ENCODE measurements at regions not wholly inside any gene's neighbourhood (a gene's known extent, or its start where the extent isn't known, plus 50 kb on each side); places are given as distances from the start of the nearest gene placed in this dataset.

GRCh38 chr4:188682321-188682720 lies 543.1 kb downstream of the TRIML1 start:
- no peak for TF ChIP-seq POLR2AphosphoS5 (IDR thresholded peaks at IDR 0.05; ENCODE audit: low read depth, low read length)
- TF ChIP-seq POLR2A (IDR thresholded peaks at IDR 0.05; ENCODE audit: low read depth, low read length) = no peak
- TF ChIP-seq TAF1 (IDR thresholded peaks at IDR 0.05; ENCODE audit: borderline replicate concordance, low read depth, low read length) = no peak
- DNase-seq (ENCODE audit: insufficient read length) = no peak
- no peak for FAIRE-seq

- no peak for FAIRE-seq
- TF ChIP-seq POLR2AphosphoS5 (IDR thresholded peaks at IDR 0.05; ENCODE audit: low read depth, low read length) (no peak), TAF1 (IDR thresholded peaks at IDR 0.05; ENCODE audit: borderline replicate concordance, low read depth, low read length) (no peak), POLR2A (IDR thresholded peaks at IDR 0.05; ENCODE audit: low read depth, low read length) (no peak)
- no peak for DNase-seq (ENCODE audit: insufficient read length)
Observed at GRCh38 chr4:188683571-188683970, 544.3 kb downstream of the TRIML1 start.

GRCh38 chr4:188688956-188689355 lies 549.7 kb downstream of the TRIML1 start:
- DNase-seq (ENCODE audit: insufficient read length) = no peak
- TF ChIP-seq POLR2AphosphoS5 (IDR thresholded peaks at IDR 0.05; ENCODE audit: low read depth, low read length) (no peak), POLR2A (IDR thresholded peaks at IDR 0.05; ENCODE audit: low read depth, low read length) (no peak), TAF1 (IDR thresholded peaks at IDR 0.05; ENCODE audit: borderline replicate concordance, low read depth, low read length) (no peak)
- FAIRE-seq = no peak

- TF ChIP-seq POLR2A (IDR thresholded peaks at IDR 0.05; ENCODE audit: low read depth, low read length) (no peak), POLR2AphosphoS5 (IDR thresholded peaks at IDR 0.05; ENCODE audit: low read depth, low read length) (no peak), TAF1 (IDR thresholded peaks at IDR 0.05; ENCODE audit: borderline replicate concordance, low read depth, low read length) (no peak)
- FAIRE-seq (no peak), DNase-seq (ENCODE audit: insufficient read length) (no peak)
Observed at GRCh38 chr4:188691811-188692210, 552.6 kb downstream of the TRIML1 start.

GRCh38 chr4:188695261-188695660 lies 556.0 kb downstream of the TRIML1 start:
- TF ChIP-seq POLR2AphosphoS5 (IDR thresholded peaks at IDR 0.05; ENCODE audit: low read depth, low read length) (no peak), POLR2A (IDR thresholded peaks at IDR 0.05; ENCODE audit: low read depth, low read length) (no peak), TAF1 (IDR thresholded peaks at IDR 0.05; ENCODE audit: borderline replicate concordance, low read depth, low read length) (no peak)
- DNase-seq (ENCODE audit: insufficient read length) (no peak), FAIRE-seq (no peak)

GRCh38 chr4:188697243-188697642 lies 558.0 kb downstream of the TRIML1 start:
- TF ChIP-seq TAF1 (IDR thresholded peaks at IDR 0.05; ENCODE audit: borderline replicate concordance, low read depth, low read length) (no peak), POLR2AphosphoS5 (IDR thresholded peaks at IDR 0.05; ENCODE audit: low read depth, low read length) (no peak), POLR2A (IDR thresholded peaks at IDR 0.05; ENCODE audit: low read depth, low read length) (no peak)
- no peak for FAIRE-seq

GRCh38 chr4:188701952-188702351 lies 562.7 kb downstream of the TRIML1 start:
- TF ChIP-seq POLR2A (IDR thresholded peaks at IDR 0.05; ENCODE audit: low read depth, low read length) (no peak), TAF1 (IDR thresholded peaks at IDR 0.05; ENCODE audit: borderline replicate concordance, low read depth, low read length) (no peak), POLR2AphosphoS5 (IDR thresholded peaks at IDR 0.05; ENCODE audit: low read depth, low read length) (no peak)
- DNase-seq (ENCODE audit: insufficient read length) (no peak), FAIRE-seq (no peak)

More at GRCh38 chr4:188697243-188697642, 558.0 kb downstream of the TRIML1 start:
- no peak for DNase-seq (ENCODE audit: insufficient read length)

GRCh38 chr4:188704288-188704687 lies 565.0 kb downstream of the TRIML1 start:
- TF ChIP-seq TAF1 (IDR thresholded peaks at IDR 0.05; ENCODE audit: borderline replicate concordance, low read depth, low read length) = no peak
- DNase-seq (ENCODE audit: insufficient read length) (no peak), FAIRE-seq (no peak)

- no peak for FAIRE-seq
- DNase-seq (ENCODE audit: insufficient read length) = no peak
- TF ChIP-seq POLR2AphosphoS5 (IDR thresholded peaks at IDR 0.05; ENCODE audit: low read depth, low read length) (no peak), POLR2A (IDR thresholded peaks at IDR 0.05; ENCODE audit: low read depth, low read length) (no peak), TAF1 (IDR thresholded peaks at IDR 0.05; ENCODE audit: borderline replicate concordance, low read depth, low read length) (no peak)
Observed at GRCh38 chr4:188707036-188707435, 567.8 kb downstream of the TRIML1 start.

- DNase-seq (ENCODE audit: insufficient read length) (no peak), FAIRE-seq (no peak)
- TF ChIP-seq POLR2A (IDR thresholded peaks at IDR 0.05; ENCODE audit: low read depth, low read length) = no peak
- no peak for TF ChIP-seq TAF1 (IDR thresholded peaks at IDR 0.05; ENCODE audit: borderline replicate concordance, low read depth, low read length)
- no peak for TF ChIP-seq POLR2AphosphoS5 (IDR thresholded peaks at IDR 0.05; ENCODE audit: low read depth, low read length)
Observed at GRCh38 chr4:188714501-188714900, 575.3 kb downstream of the TRIML1 start.

- TF ChIP-seq POLR2AphosphoS5 (IDR thresholded peaks at IDR 0.05; ENCODE audit: low read depth, low read length) (no peak), POLR2A (IDR thresholded peaks at IDR 0.05; ENCODE audit: low read depth, low read length) (no peak), TAF1 (IDR thresholded peaks at IDR 0.05; ENCODE audit: borderline replicate concordance, low read depth, low read length) (no peak)
- DNase-seq (ENCODE audit: insufficient read length) (no peak), FAIRE-seq (no peak)
Observed at GRCh38 chr4:188714907-188715306, 575.7 kb downstream of the TRIML1 start.

GRCh38 chr4:188717661-188718060 lies 578.4 kb downstream of the TRIML1 start:
- FAIRE-seq = no peak
- DNase-seq (ENCODE audit: insufficient read length) = no peak
- no peak for TF ChIP-seq POLR2AphosphoS5 (IDR thresholded peaks at IDR 0.05; ENCODE audit: low read depth, low read length)
- TF ChIP-seq POLR2A (IDR thresholded peaks at IDR 0.05; ENCODE audit: low read depth, low read length) = no peak

- TF ChIP-seq TAF1 (IDR thresholded peaks at IDR 0.05; ENCODE audit: borderline replicate concordance, low read depth, low read length) (no peak), POLR2A (IDR thresholded peaks at IDR 0.05; ENCODE audit: low read depth, low read length) (no peak), POLR2AphosphoS5 (IDR thresholded peaks at IDR 0.05; ENCODE audit: low read depth, low read length) (no peak)
- FAIRE-seq (no peak), DNase-seq (ENCODE audit: insufficient read length) (no peak)
Observed at GRCh38 chr4:188719794-188720193, 580.6 kb downstream of the TRIML1 start.

Measured in GM12892 (cell line).